ENCODE measurements at regions not wholly inside any gene's neighbourhood (a gene's known extent, or its start where the extent isn't known, plus 50 kb on each side); places are given as distances from the start of the nearest gene placed in this dataset.

DNA sequence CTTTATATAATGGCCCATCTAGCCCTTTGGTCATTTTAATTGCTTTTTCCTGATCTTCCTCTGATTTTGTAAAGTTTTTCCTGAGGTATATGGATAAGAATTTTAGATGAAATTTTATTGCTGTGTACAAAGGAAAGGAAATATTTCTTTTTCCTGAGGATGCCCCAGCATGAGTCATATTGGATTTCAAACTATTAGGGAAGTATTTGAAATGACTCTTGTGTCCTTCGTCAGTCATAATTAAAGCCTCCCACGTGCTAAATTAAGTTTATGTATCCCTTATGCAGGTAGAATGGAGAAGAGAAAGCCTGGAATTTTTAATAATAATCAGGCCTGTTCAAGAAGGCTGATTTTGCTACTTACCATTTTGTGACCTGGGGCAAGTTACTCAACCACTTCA lies 82.6 kb upstream of the GLI3 start:
- no peak for ATAC-seq
- intact Hi-C loops (cut with DNase I) = loop anchor here in 1 of 10 donors (10.0 kb wide), 1 partner anchor 55 kb away; no protein-coding TSS in a partner anchor
- TF ChIP-seq, protein P1, sequence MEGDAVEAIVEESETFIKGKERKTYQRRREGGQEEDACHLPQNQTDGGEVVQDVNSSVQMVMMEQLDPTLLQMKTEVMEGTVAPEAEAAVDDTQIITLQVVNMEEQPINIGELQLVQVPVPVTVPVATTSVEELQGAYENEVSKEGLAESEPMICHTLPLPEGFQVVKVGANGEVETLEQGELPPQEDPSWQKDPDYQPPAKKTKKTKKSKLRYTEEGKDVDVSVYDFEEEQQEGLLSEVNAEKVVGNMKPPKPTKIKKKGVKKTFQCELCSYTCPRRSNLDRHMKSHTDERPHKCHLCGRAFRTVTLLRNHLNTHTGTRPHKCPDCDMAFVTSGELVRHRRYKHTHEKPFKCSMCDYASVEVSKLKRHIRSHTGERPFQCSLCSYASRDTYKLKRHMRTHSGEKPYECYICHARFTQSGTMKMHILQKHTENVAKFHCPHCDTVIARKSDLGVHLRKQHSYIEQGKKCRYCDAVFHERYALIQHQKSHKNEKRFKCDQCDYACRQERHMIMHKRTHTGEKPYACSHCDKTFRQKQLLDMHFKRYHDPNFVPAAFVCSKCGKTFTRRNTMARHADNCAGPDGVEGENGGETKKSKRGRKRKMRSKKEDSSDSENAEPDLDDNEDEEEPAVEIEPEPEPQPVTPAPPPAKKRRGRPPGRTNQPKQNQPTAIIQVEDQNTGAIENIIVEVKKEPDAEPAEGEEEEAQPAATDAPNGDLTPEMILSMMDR (IDR thresholded peaks at IDR 0.05) = no peak
- no peak for TF ChIP-seq POLR2A (IDR thresholded peaks at IDR 0.05)
- Histone ChIP-seq H3K27me3 (no peaks in the 10 kb centered on the region), H3K27ac (no peak overlapping the region), H3K4me1 (peaks cover 0 to 2% (median 0%) of the 10 kb centered on the region in 12 donors), H3K9me3 (no peaks in the 10 kb centered on the region), H3K36me3 (no peaks in the 10 kb centered on the region), H3K4me3 (no peak overlapping the region)
- no peak for DNase-seq
- 53 to 75% (median 63%) methylated on average over 2 of the region's 2 CpGs for WGBS, 4 donors

DNA sequence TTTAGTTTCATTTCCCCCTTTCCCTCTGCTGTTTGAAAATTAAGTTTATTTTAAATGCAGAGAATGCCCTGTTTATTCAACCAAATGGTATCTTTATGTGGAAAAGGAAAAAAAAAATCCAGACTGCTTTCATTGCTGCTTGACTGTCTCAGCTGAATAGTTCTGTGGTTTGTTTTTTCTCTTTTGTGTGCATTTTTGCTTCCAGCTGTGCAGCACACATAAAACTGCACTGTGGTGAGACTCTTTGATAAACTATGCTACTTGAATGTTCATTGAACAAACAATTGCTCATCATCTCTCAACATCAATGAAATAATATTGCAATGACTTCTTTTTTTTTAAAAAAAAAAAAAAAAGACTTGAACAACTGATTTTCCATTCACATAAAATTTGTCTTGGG lies 78.6 kb upstream of the GLI3 start:
- peaks cover 0 to 15% (median 0%) of the 10 kb centered on the region in 12 donors for H3K9me3 ChIP-seq
- H3K36me3 ChIP-seq = no peaks in the 10 kb centered on the region
- DNase-seq = no peak
- peaks cover 0 to 2% (median 0%) of the 10 kb centered on the region in 12 donors for H3K4me1 ChIP-seq
- no peaks in the 10 kb centered on the region for H3K27me3 ChIP-seq
- H3K27ac ChIP-seq = no peak overlapping the region
- peak overlapping the region in 2 of 12 donors; percentile 24 to 33 for H3K4me3 ChIP-seq
- TF ChIP-seq, protein P1 (IDR thresholded peaks at IDR 0.05) = no peak
- no peak for TF ChIP-seq POLR2A (IDR thresholded peaks at IDR 0.05)
- no peak for ATAC-seq
- intact Hi-C loops (cut with DNase I) = no loop called here

DNA sequence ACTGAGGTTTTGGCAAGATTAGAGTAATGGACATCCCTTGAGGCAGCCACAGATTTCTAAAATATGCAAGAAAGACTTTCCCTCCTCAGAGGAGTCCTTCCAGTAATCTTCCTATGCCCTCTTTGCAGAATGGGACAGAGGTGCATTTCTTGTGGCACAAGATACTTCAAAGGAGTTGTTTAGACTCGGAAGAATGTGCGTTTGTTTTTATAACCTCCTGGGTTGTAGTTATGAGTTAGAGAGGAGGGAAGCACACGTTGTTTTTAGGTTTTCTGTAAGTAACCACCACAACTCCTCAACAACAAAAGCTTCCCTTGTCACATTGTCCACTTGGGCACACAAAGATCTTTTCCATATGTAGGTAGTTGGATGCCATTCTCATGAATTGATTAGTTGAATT lies 78.1 kb upstream of the GLI3 start:
- ATAC-seq = no peak
- Histone ChIP-seq H3K36me3 (no peaks in the 10 kb centered on the region), H3K9me3 (peaks cover 0 to 19% (median 0%) of the 10 kb centered on the region in 12 donors), H3K27me3 (no peaks in the 10 kb centered on the region), H3K4me1 (peaks cover 0 to 2% (median 0%) of the 10 kb centered on the region in 12 donors), H3K4me3 (peak overlapping the region in 2 of 12 donors; percentile 24 to 33), H3K27ac (no peak overlapping the region)
- intact Hi-C loops (cut with DNase I) = no loop called here
- no peak for DNase-seq
- 51 to 63% (median 54%) methylated on average over 3 of the region's 3 CpGs for WGBS, 4 donors
- TF ChIP-seq, protein P1 (IDR thresholded peaks at IDR 0.05) = no peak
- TF ChIP-seq POLR2A (IDR thresholded peaks at IDR 0.05) = no peak

DNA sequence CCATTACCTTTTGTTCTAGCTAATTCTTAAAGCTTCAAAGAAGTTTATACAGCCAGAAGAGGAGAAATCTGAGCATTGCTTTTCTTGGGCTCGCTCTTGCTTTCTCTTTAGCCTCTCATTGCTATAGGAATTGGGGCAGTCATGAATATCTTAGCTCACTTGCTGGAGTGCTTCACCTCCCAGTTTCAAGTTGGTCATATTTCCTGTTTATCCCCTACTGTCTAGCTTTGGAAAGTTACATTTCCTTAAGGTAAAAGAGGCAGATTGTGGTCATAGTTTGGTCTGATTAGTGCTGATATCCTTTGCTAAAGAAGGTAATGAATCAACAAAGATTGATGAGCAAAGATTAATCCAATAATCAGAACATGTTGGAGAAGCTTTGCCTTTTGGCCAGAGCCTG lies 77.7 kb upstream of the GLI3 start:
- H3K36me3 ChIP-seq = no peaks in the 10 kb centered on the region
- no peak for DNase-seq
- WGBS, 4 donors = 81 to 92% (median 89%) methylated on average over 1 of the region's 1 CpG
- no peak overlapping the region for H3K27ac ChIP-seq
- peaks cover 0 to 19% (median 0%) of the 10 kb centered on the region in 12 donors for H3K9me3 ChIP-seq
- peak overlapping the region in 2 of 12 donors; percentile 24 to 33 for H3K4me3 ChIP-seq
- H3K4me1 ChIP-seq = peaks cover 0 to 2% (median 0%) of the 10 kb centered on the region in 12 donors
- no peak for TF ChIP-seq POLR2A (IDR thresholded peaks at IDR 0.05)
- TF ChIP-seq, protein P1 (IDR thresholded peaks at IDR 0.05) = no peak
- intact Hi-C loops (cut with DNase I) = no loop called here
- H3K27me3 ChIP-seq = no peaks in the 10 kb centered on the region
- no peak for ATAC-seq

Data from heart left ventricle (tissue), 16 donors.